ENCODE measurements at regions not wholly inside any gene's neighbourhood (a gene's known extent, or its start where the extent isn't known, plus 50 kb on each side); places are given as distances from the start of the nearest gene placed in this dataset.
A peak's percentile ranks its signal among the peaks of the same experiment; 100 is the strongest.

- Histone ChIP-seq H3K9me3 (no peaks in the 10 kb centered on the region), H3K4me3 (replicated peaks in 1 of 3) (no peak overlapping the region), H3K4me1 (no peaks in the 10 kb centered on the region), H3K27me3 (no peaks in the 10 kb centered on the region), H3K27ac (no peak overlapping the region), H3K36me3 (no peaks in the 10 kb centered on the region)
- TF ChIP-seq POLR2A (IDR thresholded peaks at IDR 0.05): no peak
- TF ChIP-seq CTCF (IDR thresholded peaks at IDR 0.05): no peak
- peak in 1 of 2 donors; percentile 8 for DNase-seq
- intact Hi-C loops (cut with DNase I): no loop called here
- 67 to 75% methylated on average over 1 of the region's 1 CpG for WGBS, 2 donors
These were observed 310.4 kb upstream of the MOCS1 start for GRCh38 chr6:40244699-40245098.

- DNase-seq: no peak
- Histone ChIP-seq H3K27me3 (no peaks in the 10 kb centered on the region), H3K36me3 (no peaks in the 10 kb centered on the region), H3K27ac (no peak overlapping the region), H3K4me1 (no peaks in the 10 kb centered on the region), H3K9me3 (no peaks in the 10 kb centered on the region), H3K4me3 (replicated peaks in 1 of 3) (no peak overlapping the region)
- WGBS, 2 donors: 92% methylated on average over 2 of the region's 2 CpGs
- intact Hi-C loops (cut with DNase I): no loop called here
- TF ChIP-seq POLR2A (IDR thresholded peaks at IDR 0.05): no peak
- TF ChIP-seq CTCF (IDR thresholded peaks at IDR 0.05): no peak
These were observed 298.4 kb upstream of the MOCS1 start for GRCh38 chr6:40232698-40233097.

GRCh38 chr6:40227735-40228134, 293.5 kb upstream of the MOCS1 start:
- H3K9me3 ChIP-seq: no peaks in the 10 kb centered on the region
- H3K36me3 ChIP-seq: no peaks in the 10 kb centered on the region
- 64 to 84% methylated on average over 5 to 8 of the region's 8 CpGs for WGBS, 2 donors
- no peak for DNase-seq
- no peaks in the 10 kb centered on the region for H3K27me3 ChIP-seq
- TF ChIP-seq POLR2A (IDR thresholded peaks at IDR 0.05) (no peak), CTCF (IDR thresholded peaks at IDR 0.05) (no peak)
- no peak overlapping the region for H3K4me3 ChIP-seq (replicated peaks in 1 of 3)
- intact Hi-C loops (cut with DNase I): no loop called here
- H3K4me1 ChIP-seq: no peaks in the 10 kb centered on the region
- H3K27ac ChIP-seq: no peak overlapping the region

- no peaks in the 10 kb centered on the region for H3K27me3 ChIP-seq
- no peak overlapping the region for H3K27ac ChIP-seq
- H3K4me3 ChIP-seq (replicated peaks in 1 of 3): no peak overlapping the region
- WGBS, 2 donors: 92 to 94% methylated on average over 2 of the region's 2 CpGs
- no peaks in the 10 kb centered on the region for H3K9me3 ChIP-seq
- H3K4me1 ChIP-seq: no peaks in the 10 kb centered on the region
- intact Hi-C loops (cut with DNase I): no loop called here
- H3K36me3 ChIP-seq: no peaks in the 10 kb centered on the region
- DNase-seq: no peak
- TF ChIP-seq POLR2A (IDR thresholded peaks at IDR 0.05): no peak
- TF ChIP-seq CTCF (IDR thresholded peaks at IDR 0.05): no peak
These were observed 288.1 kb upstream of the MOCS1 start for GRCh38 chr6:40222354-40222753.

- Histone ChIP-seq H3K36me3 (no peaks in the 10 kb centered on the region), H3K4me3 (replicated peaks in 1 of 3) (no peak overlapping the region), H3K27me3 (no peaks in the 10 kb centered on the region), H3K9me3 (no peaks in the 10 kb centered on the region), H3K4me1 (no peaks in the 10 kb centered on the region), H3K27ac (no peak overlapping the region)
- WGBS, 2 donors: 88 to 95% methylated on average over 2 of the region's 2 CpGs
- no peak for DNase-seq
- TF ChIP-seq CTCF (IDR thresholded peaks at IDR 0.05) (no peak), POLR2A (IDR thresholded peaks at IDR 0.05) (no peak)
- intact Hi-C loops (cut with DNase I): no loop called here
These were observed 285.5 kb upstream of the MOCS1 start for GRCh38 chr6:40219799-40220198.
